ENCODE measurements at regions not wholly inside any gene's neighbourhood (a gene's known extent, or its start where the extent isn't known, plus 50 kb on each side); places are given as distances from the start of the nearest gene placed in this dataset.

GRCh38 chr17:13765701-13766100 lies 164.0 kb upstream of the HS3ST3A1 start:
- intact Hi-C loops (cut with DNase I, micrococcal nuclease): no loop called here
- ATAC-seq: no peak
- DNase-seq: no peak

GRCh38 chr17:13770702-13771101 lies 169.0 kb upstream of the HS3ST3A1 start:
- ATAC-seq (no peak), DNase-seq (no peak)
- intact Hi-C loops (cut with DNase I, micrococcal nuclease): no loop called here

DNA sequence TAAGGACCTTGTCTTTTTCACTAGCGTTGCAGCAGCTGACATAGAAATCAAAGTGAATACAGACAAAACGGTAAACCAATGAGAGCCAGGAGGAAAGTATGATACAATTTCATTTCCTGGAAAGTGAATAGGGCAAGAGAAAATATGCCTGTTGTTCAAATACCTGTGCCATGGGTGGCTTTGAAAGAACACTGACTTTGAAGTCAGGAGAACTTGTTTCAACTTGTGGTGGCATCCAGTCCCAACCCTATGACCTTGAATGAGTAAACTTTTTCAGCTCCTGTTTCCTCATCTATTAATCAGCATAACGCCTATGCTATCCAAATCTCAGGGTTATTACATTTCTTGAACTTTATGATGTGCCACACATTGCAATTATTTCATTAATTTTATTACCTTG lies 173.7 kb upstream of the HS3ST3A1 start:
- intact Hi-C loops (cut with DNase I, micrococcal nuclease): no loop called here
- DNase-seq (no peak), ATAC-seq (no peak)

- no peak for ATAC-seq
- intact Hi-C loops (cut with DNase I, micrococcal nuclease): no loop called here
- DNase-seq: no peak
Observed at GRCh38 chr17:13776027-13776551, 174.4 kb upstream of the HS3ST3A1 start.

DNA sequence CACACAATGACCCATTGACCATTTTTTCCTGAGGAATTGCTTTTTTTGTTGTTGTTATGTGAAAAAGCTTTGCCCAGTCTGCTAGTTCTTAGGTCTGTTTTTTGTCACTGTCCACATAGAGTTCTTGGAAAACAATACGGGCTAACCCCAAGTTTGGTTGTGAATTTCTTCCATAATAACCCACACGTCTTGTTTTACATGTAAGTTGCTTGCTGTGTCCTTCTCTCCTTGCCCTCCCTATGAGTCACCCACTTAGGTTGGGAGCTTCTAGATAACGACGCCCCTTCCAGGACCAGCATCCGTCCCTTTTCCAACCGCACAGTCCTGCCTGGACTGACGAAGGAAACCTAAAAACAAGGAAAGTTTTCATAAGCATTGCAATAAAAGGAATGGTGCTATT lies 175.3 kb upstream of the HS3ST3A1 start:
- ATAC-seq (no peak), DNase-seq (no peak)
- intact Hi-C loops (cut with DNase I, micrococcal nuclease): no loop called here

DNA sequence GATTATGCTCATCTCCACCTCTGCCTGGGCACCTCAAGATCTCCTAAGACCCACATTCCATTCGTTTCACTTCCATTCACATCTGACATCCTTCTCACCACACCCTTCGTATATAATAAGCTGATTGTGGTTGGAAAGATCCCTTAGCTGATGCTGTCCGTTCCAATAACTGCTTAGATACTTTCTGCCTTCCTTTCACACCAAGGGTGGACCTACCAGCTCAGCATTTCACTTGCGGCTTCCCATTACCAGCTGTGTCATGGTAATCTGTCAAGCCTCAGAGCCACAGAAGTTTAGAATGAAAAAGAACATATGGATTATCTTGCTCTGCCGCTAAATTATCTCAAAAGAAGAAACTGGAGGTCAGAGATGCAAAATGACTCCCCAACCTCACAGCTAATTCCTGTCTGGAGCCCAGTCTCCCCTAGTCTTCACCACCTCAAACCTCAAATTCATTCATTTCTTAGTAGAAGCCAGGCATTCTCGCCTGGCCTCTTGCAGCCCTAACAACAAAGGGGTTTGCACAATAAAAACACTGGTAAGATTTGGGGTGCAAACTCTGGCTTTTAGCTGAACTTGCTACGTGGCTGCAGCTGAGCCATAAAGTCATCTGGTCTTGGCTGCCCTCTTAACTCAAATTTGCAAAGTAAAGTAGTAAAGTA lies 182.8 kb upstream of the HS3ST3A1 start:
- intact Hi-C loops (cut with DNase I, micrococcal nuclease): no loop called here
- no peak for DNase-seq
- no peak for ATAC-seq

DNA sequence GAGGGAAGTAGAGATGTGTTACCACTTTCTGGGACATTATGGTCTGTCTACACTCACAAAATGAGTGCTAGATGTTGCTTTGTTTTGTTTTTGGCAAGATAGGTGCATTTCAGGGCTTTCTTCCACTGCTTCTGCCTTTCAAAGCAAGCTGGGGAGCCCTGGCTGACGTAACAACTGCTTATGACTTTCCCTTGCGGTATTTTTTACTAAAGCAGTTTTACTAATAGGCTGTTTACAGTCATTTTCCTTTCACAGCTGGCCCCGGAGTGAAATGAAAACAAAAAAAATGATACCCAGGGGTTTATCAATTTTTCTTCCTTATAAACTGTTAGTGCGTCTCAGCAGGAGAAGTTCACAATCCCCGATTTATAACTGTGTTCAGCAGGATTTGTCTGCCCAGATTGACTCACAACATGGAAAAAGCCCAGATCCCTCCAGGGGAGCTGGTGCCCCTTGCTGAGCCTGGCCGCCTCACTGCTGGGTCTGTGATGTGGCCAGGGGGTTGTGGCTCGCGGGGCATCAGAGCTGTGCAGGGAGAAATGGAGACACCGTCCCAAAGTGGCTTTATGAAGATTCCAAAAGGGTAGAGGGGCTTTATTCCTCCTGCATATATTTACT lies 184.4 kb upstream of the HS3ST3A1 start:
- ATAC-seq: no peak
- no peak for DNase-seq
- intact Hi-C loops (cut with DNase I, micrococcal nuclease): no loop called here

GRCh38 chr17:13787636-13788035 lies 185.9 kb upstream of the HS3ST3A1 start:
- ATAC-seq (no peak), DNase-seq (no peak)
- intact Hi-C loops (cut with DNase I, micrococcal nuclease): no loop called here

DNA sequence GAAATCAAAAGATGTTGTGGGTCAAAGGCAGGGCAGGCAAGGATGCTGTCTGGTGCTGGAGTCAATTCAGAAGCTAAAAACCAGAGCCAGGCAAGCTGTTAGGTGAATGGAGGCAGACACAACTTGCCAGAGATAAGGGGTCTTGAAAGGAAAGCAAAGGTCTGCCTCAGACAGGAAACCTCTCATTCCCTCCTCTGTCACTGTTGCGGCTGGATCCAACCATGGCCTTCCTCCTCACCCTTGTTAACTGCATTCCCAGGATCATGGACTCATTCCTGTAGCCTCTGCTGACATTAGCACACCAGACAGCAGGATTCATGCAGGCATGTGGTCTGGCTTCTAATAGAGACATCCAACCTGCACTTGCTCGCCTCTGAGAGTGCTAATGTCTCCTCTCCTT lies 186.7 kb upstream of the HS3ST3A1 start:
- intact Hi-C loops (cut with DNase I, micrococcal nuclease): no loop called here
- DNase-seq: no peak

DNA sequence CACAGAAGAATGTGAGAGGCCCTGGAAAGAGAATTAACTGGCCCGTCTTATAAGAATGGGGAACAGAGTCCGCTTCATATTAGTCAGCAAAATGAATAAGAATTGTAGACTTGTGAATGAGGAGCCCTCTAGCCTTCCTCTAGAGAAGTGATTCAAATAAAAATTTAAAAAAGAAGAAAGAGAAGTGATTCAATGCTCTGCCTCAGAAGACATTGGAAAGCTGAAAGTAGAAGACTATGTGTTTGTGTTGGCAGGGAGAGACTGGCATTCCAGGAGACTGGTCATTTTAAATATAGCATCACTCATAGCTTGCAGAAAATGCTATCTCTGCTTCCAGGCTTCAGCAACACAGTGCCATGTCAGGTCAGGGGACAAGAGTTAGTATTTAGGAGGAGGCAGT lies 190.6 kb upstream of the HS3ST3A1 start:
- DNase-seq (no peak), ATAC-seq (no peak)
- intact Hi-C loops (cut with DNase I, micrococcal nuclease): no loop called here

More for the DNA sequence above, 186.7 kb upstream of the HS3ST3A1 start:
- ATAC-seq: no peak

DNA sequence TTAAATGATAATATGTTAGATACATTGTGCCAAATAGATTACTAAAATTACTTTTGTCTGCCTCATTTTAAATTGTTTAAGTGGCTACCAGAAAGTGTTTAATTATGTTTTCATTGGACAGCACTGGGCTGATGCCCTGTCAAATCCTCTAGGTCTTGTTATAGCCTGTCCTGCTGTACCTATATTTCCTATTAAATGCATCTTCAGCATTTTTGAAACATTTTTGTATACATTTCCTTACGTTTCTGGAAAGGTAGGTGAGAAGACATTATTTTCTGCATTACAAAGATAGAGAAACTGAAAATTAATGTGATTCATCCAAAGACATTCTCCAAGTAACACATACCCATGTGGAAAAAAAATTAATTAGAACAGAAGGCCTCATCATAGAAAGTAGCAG lies 192.2 kb upstream of the HS3ST3A1 start:
- intact Hi-C loops (cut with DNase I, micrococcal nuclease): no loop called here
- no peak for DNase-seq
- no peak for ATAC-seq

DNA sequence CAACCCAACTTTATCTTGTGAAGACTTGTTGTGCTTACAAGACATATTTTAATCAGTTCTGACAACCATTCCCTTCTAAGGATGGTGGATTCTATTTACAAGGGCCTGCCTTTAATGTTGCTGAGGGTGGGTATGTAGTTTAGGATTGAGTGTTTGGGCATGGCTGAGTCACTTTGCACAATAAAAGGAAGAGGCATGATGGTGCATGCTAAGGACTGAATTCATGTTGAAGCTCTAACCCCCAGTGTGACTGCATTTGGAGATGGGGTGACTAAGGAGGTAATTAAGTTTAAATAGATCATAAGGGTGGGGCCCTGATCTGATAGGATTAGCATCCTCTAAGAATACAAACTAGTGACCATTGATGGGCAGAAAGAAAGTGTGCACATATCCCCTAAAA lies 196.1 kb upstream of the HS3ST3A1 start:
- intact Hi-C loops (cut with DNase I, micrococcal nuclease): no loop called here
- no peak for ATAC-seq
- DNase-seq: no peak

- intact Hi-C loops (cut with DNase I, micrococcal nuclease): no loop called here
- ATAC-seq: no peak
- DNase-seq: no peak
Observed at GRCh38 chr17:13806092-13806491, 204.4 kb upstream of the HS3ST3A1 start.

GRCh38 chr17:13807103-13807502 lies 205.4 kb upstream of the HS3ST3A1 start:
- intact Hi-C loops (cut with DNase I, micrococcal nuclease): no loop called here
- DNase-seq (no peak), ATAC-seq (no peak)

GRCh38 chr17:13812350-13812749 lies 210.6 kb upstream of the HS3ST3A1 start:
- ATAC-seq: no peak
- no peak for DNase-seq
- intact Hi-C loops (cut with DNase I, micrococcal nuclease): no loop called here

DNA sequence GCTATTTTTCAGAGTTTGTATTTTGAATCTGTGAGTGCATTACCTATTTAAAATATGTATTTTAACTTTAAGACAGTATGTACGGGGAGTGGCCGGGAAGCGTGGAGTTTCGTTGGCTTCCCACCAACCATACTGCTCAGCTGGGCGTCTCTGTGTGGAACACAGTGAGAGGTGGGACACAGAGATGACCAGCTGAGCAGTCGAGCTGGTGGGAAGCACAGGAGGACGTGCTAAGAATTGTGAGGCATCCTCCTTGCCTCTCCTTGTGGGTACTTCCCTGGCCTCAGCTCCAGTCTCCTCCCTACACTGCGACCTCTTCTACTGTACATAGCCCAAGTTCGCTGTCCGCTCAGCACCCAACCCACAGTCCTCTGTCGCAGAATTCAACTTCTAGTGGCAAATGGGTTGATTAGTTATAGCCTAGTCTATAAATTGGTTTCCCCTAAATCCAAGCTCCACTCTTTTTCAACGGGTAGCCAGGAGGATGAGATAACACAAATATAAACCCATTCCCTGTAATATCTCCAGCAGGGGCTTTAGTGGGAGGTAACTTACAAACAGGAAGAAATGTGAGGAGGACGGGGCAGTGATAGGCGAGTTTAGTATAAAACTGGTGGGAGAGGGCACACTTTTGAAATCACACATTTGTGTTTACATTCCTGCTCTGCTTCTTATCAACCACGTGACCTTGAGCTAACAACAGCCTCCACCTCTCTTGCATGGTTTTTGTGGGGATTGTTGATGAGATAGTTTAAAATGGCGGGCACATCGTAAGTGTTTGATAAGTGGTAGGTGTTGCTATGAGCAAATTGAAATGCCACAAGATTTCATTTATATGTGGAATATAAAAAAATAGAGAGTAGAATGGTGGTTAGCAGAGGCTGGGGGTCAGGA lies 211.9 kb upstream of the HS3ST3A1 start:
- ATAC-seq (no peak), DNase-seq (no peak)
- intact Hi-C loops (cut with DNase I, micrococcal nuclease): no loop called here

DNA sequence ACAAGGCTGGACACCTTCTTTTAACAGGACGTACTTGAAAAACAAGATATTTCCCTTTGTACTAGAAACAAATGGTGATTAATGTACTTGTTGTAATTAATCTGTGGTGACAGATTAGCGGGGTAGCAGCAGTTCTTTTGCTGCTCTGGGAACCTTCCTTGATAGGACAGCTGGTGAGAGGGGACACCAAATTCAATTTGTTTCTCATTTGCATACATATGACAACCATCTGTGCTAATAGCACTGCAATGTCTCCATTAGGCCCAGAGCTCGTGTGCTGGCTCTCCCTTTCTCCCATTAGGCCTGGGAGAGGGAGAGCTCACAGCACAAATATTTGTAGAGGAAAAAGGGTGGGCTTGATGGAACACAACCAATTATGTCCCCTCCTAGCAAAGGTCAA lies 221.0 kb upstream of the HS3ST3A1 start:
- no peak for DNase-seq
- intact Hi-C loops (cut with DNase I, micrococcal nuclease): no loop called here
- no peak for ATAC-seq

- no peak for ATAC-seq
- intact Hi-C loops (cut with DNase I, micrococcal nuclease): no loop called here
- DNase-seq: no peak
Observed at GRCh38 chr17:13825526-13826040, 223.9 kb upstream of the HS3ST3A1 start.

DNA sequence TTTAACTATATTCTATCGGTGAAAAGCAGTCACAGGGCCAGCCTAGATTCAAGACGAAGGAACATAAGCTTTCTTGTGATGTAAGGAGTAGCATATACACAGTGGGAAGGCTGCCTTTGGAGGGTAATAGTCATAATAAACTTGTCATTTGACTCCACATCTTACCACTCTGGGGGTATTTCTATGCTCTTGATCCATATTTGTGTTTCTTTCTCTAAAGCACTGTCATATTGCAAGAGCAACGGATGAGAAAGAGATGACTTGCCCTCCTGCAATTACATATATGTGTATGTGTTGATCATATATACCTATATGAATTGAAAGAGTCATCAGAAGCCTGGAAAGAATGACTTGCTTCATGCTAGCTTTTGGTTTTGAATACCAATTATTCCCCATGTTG lies 225.4 kb upstream of the HS3ST3A1 start:
- intact Hi-C loops (cut with DNase I, micrococcal nuclease): no loop called here
- no peak for ATAC-seq
- DNase-seq: no peak

DNA sequence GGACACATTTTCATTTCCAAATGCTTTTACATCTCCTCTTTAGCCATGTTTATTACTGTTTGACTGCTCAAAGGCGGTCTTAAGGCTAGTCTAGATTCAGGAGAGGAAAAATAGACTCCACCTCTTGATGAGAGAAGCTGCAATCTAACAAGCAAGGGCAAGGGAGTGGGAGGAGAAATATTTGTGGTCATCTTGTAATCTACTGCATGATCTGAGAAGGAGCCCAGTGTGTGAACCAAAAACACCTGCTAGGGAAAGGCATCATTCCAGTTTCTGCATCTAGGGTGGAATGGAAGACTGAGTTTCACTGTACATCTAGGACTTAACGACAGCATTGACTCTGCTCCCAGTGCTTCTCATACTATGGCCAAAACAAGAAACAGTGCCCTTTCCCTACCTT lies 232.2 kb upstream of the HS3ST3A1 start:
- intact Hi-C loops (cut with DNase I, micrococcal nuclease): no loop called here
- DNase-seq: no peak
- no peak for ATAC-seq

Measured in left colon (tissue), 2 donors.